Endothelial cell of umbilical vein (primary cell): ENCODE measurements at regions not wholly inside any gene's neighbourhood (a gene's known extent, or its start where the extent isn't known, plus 50 kb on each side); places are given as distances from the start of the nearest gene placed in this dataset.

ENCODE experiments used
- BruUV-seq: library from RNA; stranded (reverse); fragments of 400-500 nt; replicated peaks from 2 replicates; lab custom pipeline; 2021; lab: Mats Ljungman, UMichigan
- CTCF ChIA-PET: fragments of 300-600, 350-600 bp; sonication (Branson Sonifier 250); formaldehyde crosslinking; loops from one replicate; lab custom pipeline; 2021; ENCODE audit warnings: antibody characterized with exemption, inconsistent platforms; lab: Charles Lee
- POLR2A ChIA-PET: fragments of 300-600, 350-600 bp; sonication (Branson Sonifier 250); formaldehyde crosslinking; loops from one replicate; lab custom pipeline; 2021; ENCODE audit warnings: antibody characterized with exemption, inconsistent platforms; lab: Charles Lee
- DNase-seq: peaks from one replicate; pipeline ENCODE4 v3.0.0-alpha.2; 2011; ENCODE audit warnings: low read depth, low spot score
- FAIRE-seq: peaks from 2 replicates; lab custom pipeline; 2011; peaks lifted over from hg19 to GRCh38; lab: Jason Lieb, UNC
- H2AFZ ChIP-seq: 2 replicates; pipeline ENCODE4 v1.6.0; 2012; ENCODE audit warnings: low read depth, low read length, control low read depth, inconsistent platforms
- H3K27ac ChIP-seq: 2 replicates; pipeline ENCODE4 v1.5.1; 2011; ENCODE audit warnings: low read depth, mild to moderate bottlenecking, control low read depth, low read length, moderate library complexity; ENCODE audit not compliant: insufficient read depth
- H3K27me3 ChIP-seq, 2 experiments: 2 replicates each; pipeline versions ENCODE4 v1.6.0 to v1.6.1; 2011; ENCODE audit warnings: low read length in 2 of 2, mixed read lengths in 1 of 2; ENCODE audit not compliant: control insufficient read depth in 2 of 2, insufficient read depth in 2 of 2
- H3K36me3 ChIP-seq, 2 experiments: 2 replicates in 1 of 2; 3 replicates in 1 of 2; pipeline ENCODE4 v1.5.1; 2011; ENCODE audit warnings: low read length in 2 of 2, mild to moderate bottlenecking in 1 of 2, moderate library complexity in 1 of 2; ENCODE audit not compliant: control insufficient read depth in 2 of 2, insufficient read depth in 2 of 2; ENCODE audit errors: extremely low read depth in 1 of 2
- H3K4me1 ChIP-seq: 3 replicates; pipeline ENCODE4 v1.5.1; 2011; ENCODE audit warnings: mild to moderate bottlenecking, low read length; ENCODE audit not compliant: control insufficient read depth, insufficient read depth; ENCODE audit errors: extremely low read depth
- H3K4me2 ChIP-seq: 2 replicates; pipeline ENCODE4 v1.6.1; 2011; ENCODE audit warnings: low read length, control low read depth, mixed read lengths; ENCODE audit not compliant: insufficient read depth
- H3K4me3 ChIP-seq, 3 experiments: fragments of 200-600 bp in 1 of 3; sonication (generic), shearing (Covaris generic) in 1 of 3; replicated peaks in 1 of 3; 2 replicates each; pipeline ENCODE4 v1.5.1; 2011 to 2016; ENCODE audit warnings: control low read depth in 3 of 3, low read length in 3 of 3, mild to moderate bottlenecking in 2 of 3, inconsistent platforms in 1 of 3, low read depth in 1 of 3, moderate library complexity in 1 of 3; ENCODE audit not compliant: insufficient read depth in 1 of 3
- H3K79me2 ChIP-seq: 2 replicates; pipeline ENCODE4 v1.6.0; 2012; ENCODE audit warnings: low read length, inconsistent platforms; ENCODE audit not compliant: control insufficient read depth, insufficient read depth
- H3K9ac ChIP-seq: replicated peaks from 2 replicates; pipeline ENCODE3; 2011; ENCODE audit warnings: low read length, control low read depth; ENCODE audit not compliant: insufficient read depth; ENCODE audit errors: extremely low read depth
- H3K9me1 ChIP-seq: replicated peaks from 3 replicates; pipeline ENCODE4 v1.6.0; 2011; ENCODE audit warnings: mild to moderate bottlenecking, low read length; ENCODE audit not compliant: control insufficient read depth, insufficient read depth; ENCODE audit errors: extremely low read depth
- H3K9me3 ChIP-seq: replicated peaks from 2 replicates; pipeline ENCODE4 v1.5.1; 2012; ENCODE audit warnings: low read length, inconsistent platforms; ENCODE audit not compliant: control insufficient read depth, insufficient read depth
- H4K20me1 ChIP-seq: replicated peaks from 2 replicates; pipeline ENCODE3; 2011; ENCODE audit warnings: mild to moderate bottlenecking, low read length; ENCODE audit not compliant: control insufficient read depth, insufficient read depth; ENCODE audit errors: extremely low read depth
- EZH2 ChIP-seq: IDR thresholded peaks from 2 replicates; pipeline ENCODE4 v1.6.1; 2012; ENCODE audit warnings: borderline replicate concordance, low read depth, mild to moderate bottlenecking, moderate library complexity, low read length, inconsistent platforms; ENCODE audit not compliant: severe bottlenecking
- FOS ChIP-seq: IDR thresholded peaks from 2 replicates; pipeline ENCODE4 v1.6.1; 2011; ENCODE audit warnings: mild to moderate bottlenecking, low read length, moderate library complexity, borderline replicate concordance; ENCODE audit not compliant: insufficient read depth
- GATA2 ChIP-seq: IDR thresholded peaks from 2 replicates; pipeline ENCODE4 v1.7.0; 2011; ENCODE audit warnings: low read depth, mild to moderate bottlenecking, moderate library complexity, mixed read lengths, low read length; ENCODE audit not compliant: insufficient read length, insufficient read depth
- JUN ChIP-seq: IDR thresholded peaks from 2 replicates; pipeline ENCODE4 v1.6.1; 2011; ENCODE audit warnings: borderline replicate concordance, low read depth; ENCODE audit not compliant: insufficient read length, insufficient read depth
- MYC ChIP-seq: IDR thresholded peaks from one replicate; pipeline ENCODE4 v1.6.1; 2011; ENCODE audit warnings: mild to moderate bottlenecking, low read depth, low read length
- POLR2A ChIP-seq: IDR thresholded peaks from 2 replicates; pipeline ENCODE4 v1.6.1; 2012; ENCODE audit warnings: low read depth, mild to moderate bottlenecking, control low read depth, low read length
- POLR2AphosphoS5 ChIP-seq: IDR thresholded peaks from 2 replicates; pipeline ENCODE4 v1.6.1; 2012; ENCODE audit warnings: low read depth, mild to moderate bottlenecking, control low read depth, low read length, moderate library complexity; ENCODE audit not compliant: insufficient read depth
- dilution Hi-C: fragments of 300-500 bp; cut with MboI; formaldehyde crosslinking; loops from one replicate; pipeline ENCODE4 v1.15.0; 2019; ENCODE audit warnings: low sequenced_read_pairs; ENCODE audit not compliant: extremely low pct_ligation_motif_present
- intact Hi-C: fragments of 100-400 bp; cut with micrococcal nuclease; formaldehyde crosslinking; loops from one replicate; pipeline ENCODE4 v1.10.0; 2022
- TF ChIP-seq, protein P1 (sequence below): IDR thresholded peaks from 2 replicates; pipeline ENCODE4 v1.6.1; 2011; ENCODE audit not compliant: insufficient read depth, insufficient read length
- TF ChIP-seq, protein P2 (sequence below), 2 donors: IDR thresholded peaks; 1 replicate in 1 of 2; 2 replicates in 1 of 2; pipeline ENCODE4 v1.5.1; 2011; ENCODE audit warnings: low read length in 2 of 2, mild to moderate bottlenecking in 2 of 2, moderate library complexity in 2 of 2, control low read depth in 1 of 2, inconsistent platforms in 1 of 2, low read depth in 1 of 2; ENCODE audit not compliant: insufficient read depth in 1 of 2; ENCODE audit errors: extremely low read depth in 1 of 2

DNA sequence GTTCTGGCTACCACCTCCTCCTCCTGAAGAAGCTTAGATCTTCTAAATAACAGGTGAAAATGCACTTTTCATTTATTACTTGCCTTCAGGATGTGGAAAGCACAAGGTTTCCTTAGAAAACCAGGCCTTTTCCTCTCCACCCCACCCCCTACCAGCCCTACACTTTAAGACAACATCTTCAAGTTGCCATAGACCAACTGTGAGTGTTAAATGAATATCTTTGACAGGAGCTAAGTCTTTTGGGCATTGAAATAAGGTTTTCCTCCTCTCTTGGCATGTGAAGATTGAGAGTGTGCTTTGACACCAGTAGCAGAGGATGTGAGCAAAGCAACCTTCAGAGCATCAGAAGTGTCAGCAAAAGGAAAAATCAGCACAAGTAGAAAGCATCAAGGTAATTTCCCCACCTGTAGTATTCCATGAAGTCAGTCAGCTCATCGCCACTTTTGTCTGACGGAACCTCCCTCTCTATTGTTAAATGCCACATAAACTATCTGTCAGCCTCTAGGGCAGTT, 532.3 kb upstream of the MMS22L start:
- TF ChIP-seq, protein P1, sequence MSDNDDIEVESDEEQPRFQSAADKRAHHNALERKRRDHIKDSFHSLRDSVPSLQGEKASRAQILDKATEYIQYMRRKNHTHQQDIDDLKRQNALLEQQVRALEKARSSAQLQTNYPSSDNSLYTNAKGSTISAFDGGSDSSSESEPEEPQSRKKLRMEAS: no peak
- Histone ChIP-seq H3K4me1 (no peaks in the 10 kb centered on the region), H2AFZ (no peak overlapping the region), H3K27ac (no peak overlapping the region), H3K9me1 (no peaks in the 10 kb centered on the region), H4K20me1 (no peaks in the 10 kb centered on the region), H3K4me3 (no peak overlapping the region), H3K27me3 (no peaks in the 10 kb centered on the region), H3K9me3 (no peaks in the 10 kb centered on the region), H3K36me3 (no peaks in the 10 kb centered on the region), H3K9ac (no peak overlapping the region), H3K79me2 (no peaks in the 10 kb centered on the region), H3K4me2 (no peak overlapping the region)
- DNase-seq (no peak), FAIRE-seq (no peak)
- ChIA-PET CTCF (no interaction called here), POLR2A (no interaction called here)
- no TSS peak for BruUV-seq
- dilution Hi-C loops: no loop called here
- intact Hi-C loops: no loop called here

DNA sequence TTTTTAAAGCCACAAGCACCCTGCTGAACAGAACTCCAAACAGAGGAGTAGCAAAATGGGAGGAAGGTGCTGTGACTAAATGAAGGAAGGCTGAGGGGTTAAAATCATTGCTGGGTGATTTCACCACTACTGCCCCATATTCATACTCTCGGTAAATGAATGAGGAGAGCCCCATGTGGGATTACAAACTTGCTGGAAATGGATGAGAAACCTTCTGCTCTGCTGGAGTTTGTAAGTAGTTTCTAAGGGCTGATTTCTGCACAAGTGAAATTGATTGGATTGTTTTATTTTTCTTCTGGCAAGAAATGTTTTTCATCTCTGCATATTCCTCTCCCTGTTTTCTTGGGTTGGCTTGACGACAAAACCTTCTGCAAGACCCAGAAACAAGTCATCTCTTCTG, 533.5 kb upstream of the MMS22L start:
- dilution Hi-C loops (no loop called here), intact Hi-C loops (no loop called here)
- Histone ChIP-seq H3K36me3 (no peaks in the 10 kb centered on the region), H3K79me2 (no peaks in the 10 kb centered on the region), H3K9me3 (no peaks in the 10 kb centered on the region), H4K20me1 (no peaks in the 10 kb centered on the region), H3K4me2 (no peak overlapping the region), H3K9ac (no peak overlapping the region), H2AFZ (no peak overlapping the region), H3K4me3 (no peak overlapping the region), H3K27ac (no peak overlapping the region), H3K9me1 (no peaks in the 10 kb centered on the region), H3K27me3 (no peaks in the 10 kb centered on the region), H3K4me1 (no peaks in the 10 kb centered on the region)
- FAIRE-seq (no peak), DNase-seq (no peak)
- no peak for TF ChIP-seq FOS
- TF ChIP-seq, protein P2, sequence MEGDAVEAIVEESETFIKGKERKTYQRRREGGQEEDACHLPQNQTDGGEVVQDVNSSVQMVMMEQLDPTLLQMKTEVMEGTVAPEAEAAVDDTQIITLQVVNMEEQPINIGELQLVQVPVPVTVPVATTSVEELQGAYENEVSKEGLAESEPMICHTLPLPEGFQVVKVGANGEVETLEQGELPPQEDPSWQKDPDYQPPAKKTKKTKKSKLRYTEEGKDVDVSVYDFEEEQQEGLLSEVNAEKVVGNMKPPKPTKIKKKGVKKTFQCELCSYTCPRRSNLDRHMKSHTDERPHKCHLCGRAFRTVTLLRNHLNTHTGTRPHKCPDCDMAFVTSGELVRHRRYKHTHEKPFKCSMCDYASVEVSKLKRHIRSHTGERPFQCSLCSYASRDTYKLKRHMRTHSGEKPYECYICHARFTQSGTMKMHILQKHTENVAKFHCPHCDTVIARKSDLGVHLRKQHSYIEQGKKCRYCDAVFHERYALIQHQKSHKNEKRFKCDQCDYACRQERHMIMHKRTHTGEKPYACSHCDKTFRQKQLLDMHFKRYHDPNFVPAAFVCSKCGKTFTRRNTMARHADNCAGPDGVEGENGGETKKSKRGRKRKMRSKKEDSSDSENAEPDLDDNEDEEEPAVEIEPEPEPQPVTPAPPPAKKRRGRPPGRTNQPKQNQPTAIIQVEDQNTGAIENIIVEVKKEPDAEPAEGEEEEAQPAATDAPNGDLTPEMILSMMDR (IDR thresholded peaks at IDR 0.05; ENCODE audit: extremely low read depth in 1 of 2, insufficient read depth in 1 of 2, low read depth in 1 of 2, low read length in 2 of 2): no peak
- TF ChIP-seq, protein P1: no peak
- no peak for TF ChIP-seq POLR2A
- TF ChIP-seq JUN: no peak
- TF ChIP-seq POLR2AphosphoS5: no peak
- no peak for TF ChIP-seq GATA2
- no peak for TF ChIP-seq MYC
- TF ChIP-seq EZH2: no peak
- ChIA-PET POLR2A (no interaction called here), CTCF (no interaction called here)
- BruUV-seq: no TSS peak
